HG02852 (cell line): ENCODE measurements at regions not wholly inside any gene's neighbourhood (a gene's known extent, or its start where the extent isn't known, plus 50 kb on each side); places are given as distances from the start of the nearest gene placed in this dataset.

Experiments used
- ATAC-seq: cut with Tn5 transposase; IDR thresholded peaks from one replicate; pipeline ENCODE4 v1.9.1; 2021; ENCODE audit warnings: mild to moderate bottlenecking, moderate library complexity; ENCODE audit not compliant: unreplicated experiment

DNA sequence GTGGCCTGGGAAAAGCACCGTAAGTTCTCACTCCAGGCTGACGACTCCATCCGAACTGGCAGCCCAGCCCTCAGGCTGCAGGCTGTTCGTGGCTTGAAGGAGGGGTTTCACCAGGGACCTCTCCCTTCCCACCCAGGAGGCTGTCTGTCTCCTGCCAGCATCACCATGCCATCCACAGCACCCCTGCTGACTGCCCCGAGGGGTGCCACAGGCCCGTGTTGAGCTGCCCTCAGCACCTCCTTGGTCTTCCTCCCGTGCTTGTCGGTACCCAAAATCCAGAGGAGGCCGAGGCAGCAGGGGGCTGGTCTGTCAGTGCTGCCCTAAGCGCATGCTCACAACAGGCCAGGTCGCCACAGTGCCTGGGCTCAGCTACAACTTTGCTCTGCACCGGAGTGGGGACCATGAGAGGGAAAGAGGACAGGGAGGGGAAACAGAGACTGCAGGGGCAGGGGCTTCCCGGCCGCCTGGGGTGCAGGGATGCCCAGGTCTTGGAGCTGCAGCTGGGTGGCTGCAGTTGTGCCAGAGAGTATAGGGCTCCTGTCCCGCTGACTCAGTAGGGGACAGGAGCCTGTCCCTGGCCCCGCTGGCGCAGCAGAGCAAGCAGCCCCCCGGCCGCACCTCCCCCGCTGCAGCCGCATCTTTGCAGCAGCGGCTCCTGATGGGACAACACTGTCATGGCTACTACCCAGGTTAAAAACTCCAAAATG is 963.7 kb upstream of the CRIM1 start:
- ATAC-seq, result no peak

DNA sequence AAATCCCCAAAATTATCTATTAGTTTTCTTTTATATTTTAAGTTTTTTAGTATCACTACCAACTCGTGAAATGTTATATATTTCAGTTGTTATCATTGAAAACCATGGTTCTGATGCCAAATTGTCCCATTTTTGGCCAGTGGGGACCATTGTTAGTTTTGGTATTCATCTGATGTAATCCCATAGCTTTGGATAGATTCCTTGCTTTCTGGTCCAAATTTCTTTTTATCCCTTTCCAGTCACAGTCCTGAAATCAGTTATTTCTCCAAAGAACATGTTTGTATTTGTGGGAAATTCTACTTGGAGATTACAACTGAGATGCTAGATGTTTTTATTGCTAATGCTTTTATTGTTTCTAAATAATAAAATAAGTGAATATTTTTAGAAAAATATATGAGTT is 976.8 kb upstream of the CRIM1 start:
- no peak for ATAC-seq

DNA sequence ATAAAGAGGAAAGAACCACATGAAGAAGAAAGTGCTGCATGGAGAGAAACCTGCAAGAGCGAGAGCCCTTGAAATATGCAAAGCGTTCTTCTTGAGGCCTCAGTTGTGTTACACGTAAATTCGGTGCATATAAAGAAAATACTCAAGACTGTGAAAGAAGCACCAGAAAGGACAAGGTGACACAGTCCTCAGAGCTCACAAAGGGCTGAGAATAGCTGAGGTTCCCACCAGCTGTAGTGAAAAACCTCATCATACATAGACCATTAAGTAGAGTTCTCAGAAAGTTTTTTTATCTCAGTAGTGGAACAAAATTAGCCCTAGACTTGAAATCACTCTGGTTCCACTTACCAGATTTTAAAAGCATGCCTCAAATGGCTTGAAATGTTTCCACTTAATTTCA is 980.7 kb upstream of the CRIM1 start:
- no peak for ATAC-seq

DNA sequence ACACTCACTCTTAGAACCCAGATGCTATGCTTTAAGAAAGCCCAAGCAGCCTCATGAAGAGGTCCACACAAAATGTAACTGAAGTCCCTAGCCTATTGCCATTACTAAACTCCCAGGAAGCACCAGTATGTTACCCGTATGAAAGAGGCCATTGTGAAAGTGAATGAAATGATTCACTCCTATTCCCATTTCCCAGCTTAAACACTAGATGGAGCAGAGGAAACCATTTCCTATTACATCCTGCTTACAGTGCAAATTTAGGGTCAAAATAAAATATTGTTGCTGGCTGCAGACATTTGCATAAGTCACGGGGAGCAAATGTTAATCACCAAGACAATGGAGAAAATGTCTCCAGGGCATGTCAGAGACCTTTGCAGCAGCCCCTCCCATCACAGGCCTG is 989.7 kb upstream of the CRIM1 start:
- no peak for ATAC-seq

- ATAC-seq, result no peak
These were observed 999.2 kb upstream of the CRIM1 start for GRCh38 chr2:35356332-35356731.

GRCh38 chr2:35355056-35355455 is 1000.5 kb upstream of the CRIM1 start:
- ATAC-seq, result no peak

GRCh38 chr2:35347561-35347960 is 1008.0 kb upstream of the CRIM1 start:
- ATAC-seq, result no peak

DNA sequence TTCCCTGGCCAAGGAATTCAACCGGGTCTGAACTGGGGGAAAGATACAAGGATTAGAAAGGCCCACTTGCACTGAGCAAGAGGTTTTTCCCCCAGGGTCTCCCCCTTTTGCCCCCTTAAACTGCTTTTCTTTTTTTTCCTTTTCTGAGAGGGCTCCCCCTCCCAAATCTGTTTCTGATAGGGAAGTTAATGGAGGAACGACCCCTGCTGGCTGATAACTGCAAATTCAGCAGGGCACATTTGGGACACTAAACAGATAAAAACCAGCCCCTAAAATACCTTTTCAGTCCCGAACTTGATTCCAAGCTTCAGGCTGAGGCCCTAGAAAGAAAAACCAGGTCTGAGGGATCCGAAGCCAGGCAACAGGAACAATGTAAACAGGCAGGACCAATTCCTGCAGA is 1012.4 kb upstream of the CRIM1 start:
- no peak for ATAC-seq

- ATAC-seq, result no peak
These were observed 1016.4 kb upstream of the CRIM1 start for GRCh38 chr2:35339211-35339610.

DNA sequence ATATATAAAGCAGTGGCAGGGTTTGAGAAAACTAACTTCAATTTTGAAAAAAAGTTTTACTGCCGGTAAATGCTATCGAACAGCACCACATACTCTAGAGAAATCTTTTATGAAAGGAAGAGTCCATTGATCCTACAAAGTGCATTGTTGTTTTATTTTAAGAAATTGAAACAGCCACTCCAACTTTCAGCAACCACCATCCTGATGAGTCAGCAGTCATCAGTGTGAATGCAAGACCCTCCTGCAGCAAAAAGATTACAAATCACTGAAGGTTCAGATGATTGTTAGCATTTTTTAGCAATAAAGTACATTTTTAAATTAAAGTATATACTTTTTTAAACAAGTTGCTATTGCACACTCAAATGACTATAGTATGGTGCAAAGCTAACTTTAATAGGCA is 1017.7 kb upstream of the CRIM1 start:
- no peak for ATAC-seq

DNA sequence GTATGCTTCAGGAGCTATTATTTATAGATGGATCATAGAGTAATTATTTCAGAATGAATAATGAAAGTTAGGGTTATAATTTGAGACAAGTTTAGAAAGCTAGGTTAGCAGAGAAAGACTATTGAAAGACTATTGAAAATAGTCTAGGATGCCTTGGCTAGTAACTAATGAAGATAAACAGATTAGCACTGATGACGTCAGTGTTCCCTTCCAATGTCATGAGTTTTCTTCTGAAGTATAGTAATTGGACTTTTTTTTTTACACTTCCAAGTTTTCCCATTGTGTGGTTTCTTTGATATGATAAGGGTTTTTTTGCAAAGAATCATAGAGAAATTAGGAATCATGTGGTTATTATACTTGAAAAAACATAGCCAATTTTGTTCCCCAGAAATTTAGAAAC is 1041.5 kb upstream of the CRIM1 start:
- ATAC-seq, result no peak

GRCh38 chr2:35301369-35301768 is 1054.2 kb upstream of the CRIM1 start:
- ATAC-seq, result no peak

GRCh38 chr2:35298493-35298892 is 1057.1 kb upstream of the CRIM1 start:
- ATAC-seq, result no peak

DNA sequence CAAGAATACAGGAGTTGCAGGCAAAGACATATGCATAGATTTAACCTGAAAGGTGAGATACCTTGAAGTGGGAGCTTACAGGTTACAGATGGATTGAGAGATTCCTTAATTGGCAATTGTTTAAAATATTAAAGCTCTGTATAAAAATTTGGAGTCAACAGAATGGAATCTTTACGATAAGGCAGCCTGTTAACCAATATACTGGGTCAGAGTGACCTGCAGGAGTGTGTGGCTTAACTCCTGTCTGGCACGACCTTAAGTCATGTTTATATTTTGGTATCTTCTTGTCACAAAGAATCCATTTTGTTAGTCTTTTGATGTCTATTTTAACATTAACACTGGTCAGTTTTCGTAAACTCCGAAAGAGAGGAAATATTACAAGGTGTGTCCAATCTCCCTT is 1058.2 kb upstream of the CRIM1 start:
- ATAC-seq, result no peak

DNA sequence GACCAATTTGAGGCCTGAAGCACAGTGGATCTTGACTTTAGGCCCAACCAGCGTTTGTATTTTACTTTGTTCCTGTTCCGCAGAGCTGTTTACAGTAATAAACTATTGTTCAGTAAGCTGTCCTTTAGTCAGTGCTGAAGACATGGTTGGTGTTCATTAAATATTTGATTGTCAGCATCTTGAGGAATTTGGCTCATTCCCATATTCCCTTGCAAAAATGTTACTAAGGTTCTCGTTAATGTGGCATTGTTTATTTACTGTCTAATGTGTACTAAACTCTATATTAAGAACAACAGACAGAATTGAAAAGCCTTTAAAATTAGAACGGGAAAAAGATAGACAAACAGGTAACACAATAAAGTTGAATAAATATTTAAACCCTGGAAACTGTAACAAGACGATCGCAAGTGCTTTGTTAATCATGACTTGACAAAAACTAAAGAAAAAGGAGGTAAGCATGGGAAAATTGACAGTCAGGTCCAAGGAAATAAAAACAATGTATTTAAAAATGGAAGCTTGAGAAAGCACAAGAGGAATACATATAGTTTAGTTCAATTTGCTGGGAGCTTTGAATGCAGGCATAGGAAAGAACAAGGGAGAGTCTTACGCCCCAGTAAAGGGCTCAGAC is 1060.8 kb upstream of the CRIM1 start:
- ATAC-seq, result no peak

DNA sequence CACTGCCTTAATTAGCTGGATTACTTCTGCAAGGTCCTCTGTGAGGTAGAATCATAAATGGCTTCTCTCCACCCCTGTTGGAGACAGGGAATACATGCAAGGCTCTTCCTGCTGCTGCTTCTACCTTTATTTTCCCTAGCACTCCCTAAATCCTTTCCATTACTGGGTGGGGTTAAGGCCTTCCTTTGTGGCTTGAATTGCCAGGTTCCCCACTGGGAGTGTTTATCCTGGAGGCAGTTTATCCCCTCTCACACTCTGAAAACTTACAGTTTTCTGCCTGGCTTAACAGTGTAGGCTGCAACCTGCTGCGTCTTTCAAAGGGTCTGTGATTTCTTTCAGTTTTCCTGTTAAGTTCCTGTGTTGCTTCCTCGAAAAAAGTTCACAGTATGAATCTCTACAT is 1062.3 kb upstream of the CRIM1 start:
- ATAC-seq, result no peak

DNA sequence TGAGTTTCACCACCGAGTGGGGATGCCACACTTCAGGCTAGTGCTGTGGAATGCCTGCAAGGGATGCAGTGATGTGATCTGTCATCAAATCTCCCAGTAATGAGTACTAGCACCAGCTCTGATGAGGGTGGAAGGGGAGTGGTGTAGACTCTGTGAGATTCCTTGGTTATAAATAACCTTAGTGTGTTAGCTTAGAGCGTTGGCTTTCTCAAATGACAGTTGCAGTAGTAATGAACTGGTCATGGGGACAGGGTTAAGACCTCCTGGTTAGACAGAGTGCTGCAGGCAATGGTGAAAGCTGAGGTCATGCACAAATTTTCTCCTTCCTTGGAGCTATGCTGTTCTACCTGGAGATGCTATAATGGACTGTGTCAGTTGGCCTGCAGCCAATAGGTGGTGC is 1063.4 kb upstream of the CRIM1 start:
- no peak for ATAC-seq

DNA sequence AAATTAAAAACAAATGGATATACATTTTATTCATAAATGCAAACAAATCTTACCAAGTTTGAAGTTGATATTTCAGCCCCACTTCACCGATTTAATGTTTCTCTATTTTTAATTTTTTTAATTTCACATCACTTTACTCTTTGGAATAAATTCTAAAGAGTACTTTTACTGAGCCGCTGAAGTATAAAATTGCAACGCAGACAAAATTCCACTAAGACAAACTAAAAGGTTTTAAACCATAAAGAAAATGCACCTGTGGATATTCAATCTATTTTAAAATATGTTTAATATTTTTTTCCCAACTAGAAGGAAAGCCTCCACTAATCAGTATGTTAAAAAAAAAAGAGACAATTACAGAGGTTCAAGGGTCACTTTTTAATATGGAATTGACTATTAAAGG is 1073.9 kb upstream of the CRIM1 start:
- no peak for ATAC-seq

GRCh38 chr2:35255826-35256225 is 1099.8 kb upstream of the CRIM1 start:
- no peak for ATAC-seq

DNA sequence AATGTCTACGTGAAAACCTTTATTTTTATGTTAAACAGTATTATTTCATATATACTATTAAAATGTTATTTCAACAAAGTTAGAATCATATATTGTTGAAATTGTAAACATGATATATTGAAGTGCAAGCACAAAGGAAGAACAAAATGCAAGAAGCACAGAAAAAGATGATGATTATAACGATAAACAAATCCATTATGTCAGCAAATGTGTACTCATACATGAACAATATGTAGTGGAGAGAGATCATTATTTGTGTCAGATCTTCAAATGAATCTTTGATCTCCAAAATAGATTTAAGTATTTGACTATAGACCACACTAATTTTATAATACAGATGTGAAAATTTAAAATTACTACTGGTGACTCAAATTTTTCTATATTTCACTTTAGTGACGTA is 1104.4 kb upstream of the CRIM1 start:
- no peak for ATAC-seq

- ATAC-seq, result no peak
These were observed 1108.9 kb upstream of the CRIM1 start for GRCh38 chr2:35246702-35247101.

- no peak for ATAC-seq
These were observed 1127.0 kb upstream of the CRIM1 start for GRCh38 chr2:35228584-35228983.

- no peak for ATAC-seq
These were observed 1135.1 kb upstream of the CRIM1 start for GRCh38 chr2:35220461-35220860.
